ENCODE measurements at regions not wholly inside any gene's neighbourhood (a gene's known extent, or its start where the extent isn't known, plus 50 kb on each side); places are given as distances from the start of the nearest gene placed in this dataset.

DNA sequence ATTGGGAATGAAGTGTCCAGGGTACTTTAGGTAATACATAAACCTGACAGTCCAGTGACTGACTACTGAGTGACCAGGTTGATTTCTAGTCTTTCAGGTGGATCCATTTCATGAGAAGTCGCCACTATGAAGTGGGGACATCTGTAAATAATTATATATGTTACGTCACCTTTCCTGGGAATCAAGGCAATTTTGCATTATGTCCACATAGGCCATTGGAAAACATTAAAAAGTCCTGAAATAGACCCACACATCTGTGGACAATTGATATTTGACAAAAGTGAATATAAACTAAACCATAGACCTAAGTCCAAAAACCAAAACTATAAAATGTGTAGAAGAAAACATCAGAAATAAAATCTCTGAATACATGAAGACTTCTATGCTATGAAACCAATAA lies 231.5 kb downstream of the C6orf118 start:
- DNase-seq: no peak

DNA sequence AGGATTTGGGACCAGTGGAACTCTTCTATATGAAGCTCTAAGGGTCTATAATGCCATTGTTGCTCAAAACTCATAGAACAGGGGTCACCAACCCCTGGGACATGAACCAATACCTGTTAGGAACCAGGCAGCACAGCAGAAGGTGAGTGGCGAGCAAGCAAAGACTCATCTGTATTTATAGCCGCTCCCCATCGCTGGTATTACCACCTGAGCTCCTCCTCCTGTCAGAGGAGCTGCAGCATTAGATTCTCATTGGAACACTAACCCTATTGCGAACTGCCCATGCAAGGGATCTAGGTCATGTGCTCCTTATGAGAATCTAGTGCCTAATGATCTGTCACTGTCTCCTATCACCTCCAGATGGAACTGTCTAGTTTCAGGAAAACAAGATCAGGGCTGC lies 237.5 kb downstream of the C6orf118 start:
- DNase-seq: no peak

DNA sequence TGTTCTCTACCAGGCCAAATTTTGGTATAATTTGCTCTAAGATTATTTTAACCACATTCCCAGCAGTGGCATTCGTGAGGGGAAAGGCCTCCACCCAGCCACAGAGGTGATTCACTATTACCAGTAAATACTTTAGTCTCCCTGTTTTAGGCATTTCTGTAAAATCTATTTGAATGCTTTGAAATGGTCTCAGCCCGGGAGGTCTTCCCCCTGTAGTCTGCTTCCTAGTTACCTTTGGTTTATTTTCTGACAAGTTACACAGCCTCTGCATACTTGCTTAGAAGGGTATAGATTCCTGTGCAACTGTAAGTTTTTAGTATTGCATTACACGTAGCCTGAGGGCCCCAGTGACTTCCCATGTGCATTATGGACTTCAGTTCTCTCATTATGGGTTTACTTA lies 248.7 kb downstream of the C6orf118 start:
- DNase-seq: no peak

DNA sequence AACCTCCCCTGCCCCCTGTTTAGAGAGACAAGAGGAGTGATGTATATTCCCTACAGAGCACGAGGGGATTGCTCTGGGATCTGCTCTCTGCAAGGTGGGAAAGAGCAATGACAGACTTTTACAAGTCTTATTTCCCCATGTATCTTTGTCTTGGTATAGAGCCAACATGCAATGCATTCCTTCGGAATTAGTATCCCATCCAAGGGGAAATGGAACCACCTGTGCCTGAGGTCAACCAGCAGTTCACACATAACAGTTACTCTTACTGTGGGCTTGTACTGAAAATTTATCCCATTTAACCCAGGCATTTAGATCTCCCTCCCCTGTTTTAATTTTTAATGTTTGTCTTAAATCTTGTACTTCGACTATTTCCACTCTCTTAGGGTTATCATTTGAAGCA lies 250.4 kb downstream of the C6orf118 start:
- no peak for DNase-seq

DNA sequence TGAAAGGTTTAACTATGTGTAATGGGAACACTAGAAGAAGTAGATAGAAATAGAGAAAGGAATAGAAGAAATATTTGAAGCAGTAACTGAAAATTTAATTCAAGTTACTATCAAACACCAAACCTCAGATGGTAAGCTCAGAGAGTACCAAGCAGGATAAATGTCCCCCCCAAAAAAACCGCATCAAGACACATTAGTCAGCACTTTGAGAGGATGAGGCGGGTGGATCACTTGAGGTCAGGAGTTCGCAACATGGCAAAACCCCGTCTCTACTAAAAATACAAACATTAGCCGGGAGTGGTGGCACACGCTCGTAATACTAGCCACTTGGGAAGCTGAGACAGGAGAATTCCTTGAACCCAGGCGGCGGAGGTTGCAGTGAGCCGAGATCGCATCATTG lies 253.1 kb downstream of the C6orf118 start:
- DNase-seq: no peak

DNA sequence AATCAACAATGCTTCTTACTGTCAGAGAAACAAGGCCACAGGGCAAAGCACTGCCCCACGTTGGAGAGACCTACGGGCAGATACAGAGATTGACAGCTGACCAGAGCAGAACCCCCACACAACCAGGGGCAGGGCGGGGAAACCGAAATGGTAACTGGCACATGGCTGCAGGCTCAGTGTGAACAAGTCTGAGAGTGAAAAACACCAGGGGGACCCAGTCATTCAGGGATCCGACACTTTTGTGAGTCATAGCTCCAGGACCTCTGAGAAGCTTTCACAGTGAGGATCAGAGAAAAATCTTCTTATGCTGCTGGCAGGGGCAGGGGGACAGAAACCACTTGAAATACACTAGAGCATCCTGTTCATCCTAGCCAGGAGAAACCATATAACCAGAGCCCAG lies 254.2 kb downstream of the C6orf118 start:
- DNase-seq: no peak

DNA sequence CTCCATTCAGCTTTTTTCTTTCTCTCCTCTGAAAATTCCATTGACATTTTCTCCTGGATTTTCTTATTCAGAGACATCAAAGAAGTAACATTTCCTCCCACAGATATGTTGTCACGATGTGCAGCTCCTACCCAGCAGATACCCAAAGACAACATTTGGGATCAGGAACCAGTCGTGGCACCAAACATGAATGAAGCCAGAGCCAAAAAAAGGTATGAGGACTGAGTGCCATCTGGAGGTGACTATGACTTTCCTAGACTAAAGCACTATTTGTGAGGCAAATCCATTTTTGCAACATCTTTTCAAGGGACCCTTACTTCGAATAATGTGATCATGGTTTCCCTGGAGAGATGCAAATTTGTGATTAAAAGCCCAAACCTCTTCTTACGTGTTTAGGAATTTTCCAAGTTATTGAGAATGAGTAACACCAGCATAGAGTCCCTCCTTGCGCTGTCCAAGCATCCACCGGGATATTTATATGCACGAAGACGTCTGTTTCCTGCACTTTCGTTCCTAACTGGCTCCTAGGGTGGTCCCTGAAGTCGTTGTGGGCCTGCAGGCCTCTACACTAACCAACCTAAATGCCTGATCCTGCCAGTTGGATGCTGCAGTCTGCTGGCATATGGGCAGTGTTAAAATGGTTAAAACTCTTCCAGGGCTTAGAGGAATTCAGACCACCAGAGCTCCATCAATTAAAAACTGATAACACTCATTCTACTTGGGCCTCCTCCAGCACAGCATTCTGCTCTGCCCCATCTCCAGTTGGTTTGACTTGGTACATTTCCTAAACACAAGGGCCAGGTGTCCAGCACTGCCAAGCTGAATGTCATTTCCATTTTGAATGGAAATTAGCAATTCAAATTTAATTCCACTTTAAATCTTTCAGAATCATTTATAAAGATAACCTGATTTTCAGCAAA lies 256.6 kb downstream of the C6orf118 start:
- no peak for DNase-seq

DNA sequence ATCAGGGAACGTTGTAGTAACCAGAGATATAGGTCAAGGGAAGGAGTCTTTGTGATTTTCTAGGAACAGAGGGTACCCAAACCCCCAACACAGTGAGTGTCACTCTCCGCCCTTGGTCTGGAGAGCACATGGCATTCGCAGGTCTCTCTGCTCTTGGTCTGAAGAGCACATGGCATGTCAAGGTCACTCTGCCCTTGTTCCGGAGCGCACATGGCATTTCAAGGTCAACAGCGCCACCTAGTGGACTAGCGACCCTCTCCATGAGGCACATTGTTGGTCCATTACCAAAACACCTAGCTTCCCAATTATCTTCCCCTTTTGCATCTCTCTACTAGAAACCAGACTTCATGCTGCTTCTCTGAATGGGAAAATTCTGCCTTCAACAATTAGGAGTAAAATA lies 260.0 kb downstream of the C6orf118 start:
- DNase-seq: no peak

DNA sequence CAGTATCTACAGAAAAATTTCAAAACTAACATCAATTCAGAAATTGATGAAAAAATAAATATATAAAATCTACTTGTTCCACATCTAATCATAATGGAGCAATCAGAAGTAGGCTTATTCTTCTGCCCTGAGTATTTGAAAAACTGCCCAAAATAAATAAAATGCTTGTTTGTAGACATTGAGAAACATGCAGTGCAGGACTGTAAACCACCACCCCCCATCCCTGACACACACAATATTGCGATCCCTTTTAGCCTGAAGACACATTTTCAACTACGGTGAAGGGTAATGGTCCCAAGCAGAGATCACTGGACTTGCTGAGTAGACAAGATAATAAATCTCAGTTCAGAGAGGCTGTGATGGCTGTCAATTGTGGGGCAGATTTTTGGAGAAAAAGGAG lies 261.5 kb downstream of the C6orf118 start:
- DNase-seq: no peak

DNA sequence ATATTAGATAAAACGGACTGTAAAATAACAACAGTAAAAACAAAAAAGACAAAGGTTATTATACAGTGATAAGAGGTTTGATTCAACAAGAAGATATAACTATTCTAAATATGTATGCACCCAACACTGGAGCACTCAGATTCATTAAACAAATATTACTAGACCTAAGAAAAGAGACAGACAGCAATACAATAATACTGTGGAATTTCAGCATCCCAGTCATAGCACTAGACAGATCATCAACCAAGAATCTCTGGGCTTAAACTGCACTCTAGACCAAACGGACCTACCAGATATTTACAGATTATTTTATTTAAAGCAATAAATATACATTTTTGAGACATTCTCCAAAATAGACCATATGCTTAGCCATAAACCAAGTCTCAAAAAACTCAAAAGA lies 263.8 kb downstream of the C6orf118 start:
- DNase-seq: no peak

DNA sequence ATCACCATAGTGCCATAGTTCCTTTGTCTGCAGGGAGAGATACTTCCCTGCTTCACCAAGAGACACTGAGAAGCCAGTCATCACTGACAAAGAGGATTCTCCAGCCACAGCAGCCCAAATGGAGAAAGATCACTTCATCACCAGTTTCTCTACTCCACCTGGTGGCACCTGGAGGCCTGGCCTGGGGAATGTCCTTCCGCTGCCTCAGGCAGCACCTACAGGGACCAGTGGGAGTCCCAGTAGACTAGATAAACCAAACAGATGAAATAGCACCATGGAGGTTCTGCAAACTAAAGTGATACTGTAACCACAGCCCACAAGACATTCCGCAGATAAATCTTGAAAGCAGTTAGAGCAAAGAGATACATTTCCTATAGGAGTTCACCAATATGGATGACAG lies 266.5 kb downstream of the C6orf118 start:
- no peak for DNase-seq

DNA sequence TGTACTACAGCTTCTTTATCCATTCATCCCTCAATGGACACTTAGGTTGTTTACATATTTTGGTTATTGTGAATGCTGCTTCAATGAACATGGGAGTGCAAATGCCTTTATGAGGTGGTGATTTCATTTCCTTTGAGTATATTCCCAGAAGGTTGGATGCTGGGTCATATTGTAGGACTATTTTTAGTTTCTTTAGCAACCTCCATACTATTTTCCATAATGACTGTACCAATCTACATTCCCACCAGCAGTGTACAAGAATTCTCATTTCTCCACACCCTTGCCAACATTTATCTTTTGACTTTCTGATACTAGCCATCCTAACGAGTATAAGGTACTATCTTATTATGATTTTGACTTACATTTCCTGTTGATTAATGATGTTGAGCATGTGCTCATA lies 269.0 kb downstream of the C6orf118 start:
- DNase-seq: no peak

DNA sequence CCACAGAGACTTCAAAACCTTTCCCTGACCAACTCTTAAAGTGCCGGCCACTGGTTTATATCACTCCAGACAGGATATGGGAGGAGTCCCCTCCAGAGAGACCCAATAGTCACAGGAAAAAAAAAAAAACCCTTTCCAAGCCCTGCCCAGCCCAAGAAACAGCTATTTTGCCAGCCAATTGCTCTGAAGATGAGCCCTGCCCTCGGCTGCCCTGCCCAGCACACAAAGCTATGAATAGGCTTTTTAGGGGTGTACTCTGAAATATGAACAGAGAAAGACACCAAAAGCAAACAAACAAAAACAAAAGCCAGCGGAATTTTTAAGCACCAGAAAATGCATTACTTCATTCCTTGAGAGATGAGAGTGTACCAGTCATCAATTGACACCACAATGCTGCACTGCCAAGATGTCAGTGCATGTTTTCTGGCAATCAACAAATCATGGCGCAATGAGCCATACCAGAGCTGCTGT lies 275.1 kb downstream of the C6orf118 start:
- DNase-seq: no peak

DNA sequence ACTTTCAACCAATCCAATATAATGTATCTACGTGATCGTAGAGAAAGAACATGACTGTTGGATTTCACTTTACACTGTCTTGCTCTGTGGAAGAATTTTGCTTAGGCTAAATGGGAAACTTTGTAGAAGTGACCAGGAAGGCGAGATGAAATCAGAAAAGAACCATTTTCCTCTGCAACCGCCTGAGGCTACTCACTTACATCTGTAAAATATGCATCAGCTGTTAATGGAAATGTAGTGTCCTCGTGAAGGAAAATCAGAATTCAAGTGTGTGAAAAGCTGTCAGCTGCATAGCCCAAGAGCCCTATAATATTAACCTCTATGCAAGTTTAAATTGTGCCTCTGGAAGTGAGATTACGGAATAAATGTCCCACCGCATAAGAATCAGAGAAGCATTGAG lies 277.9 kb downstream of the C6orf118 start:
- no peak for DNase-seq

DNA sequence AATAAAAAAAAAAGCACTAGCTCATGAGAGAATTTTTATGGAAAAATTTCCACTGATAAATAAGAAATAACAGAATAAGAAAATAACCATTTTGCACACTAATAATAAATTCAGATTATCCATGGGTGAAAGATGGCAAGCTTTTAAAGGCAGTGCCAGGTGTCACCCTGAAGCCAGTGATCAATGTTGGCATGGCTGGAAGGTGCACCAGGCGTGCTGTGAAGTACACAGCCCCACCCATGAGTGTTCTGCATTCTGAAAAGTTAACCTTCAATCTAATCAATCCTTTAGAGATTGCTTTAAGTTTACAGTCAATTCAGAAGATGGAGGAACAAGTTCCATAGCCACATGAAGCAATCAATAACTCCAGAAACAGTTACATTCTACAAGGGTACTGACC lies 284.4 kb downstream of the C6orf118 start:
- DNase-seq: no peak

DNA sequence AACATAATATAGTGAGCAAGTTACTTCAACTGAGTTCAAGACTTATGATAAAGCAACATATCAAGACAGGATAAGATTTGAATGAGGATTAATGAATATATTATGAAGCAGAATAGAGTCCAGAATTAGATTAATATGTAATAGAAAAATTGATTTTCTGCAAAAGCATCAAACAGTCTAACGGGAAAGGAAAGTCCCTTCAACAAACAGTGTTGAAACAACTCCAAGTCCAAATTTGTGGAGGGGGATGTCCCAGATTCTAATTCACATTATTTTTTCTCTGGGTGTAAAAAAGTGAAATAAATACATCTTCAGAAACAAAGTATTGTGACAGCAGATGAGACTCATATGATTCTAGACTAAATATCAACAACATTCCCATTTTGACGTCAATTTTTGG lies 289.7 kb downstream of the C6orf118 start:
- DNase-seq: no peak

DNA sequence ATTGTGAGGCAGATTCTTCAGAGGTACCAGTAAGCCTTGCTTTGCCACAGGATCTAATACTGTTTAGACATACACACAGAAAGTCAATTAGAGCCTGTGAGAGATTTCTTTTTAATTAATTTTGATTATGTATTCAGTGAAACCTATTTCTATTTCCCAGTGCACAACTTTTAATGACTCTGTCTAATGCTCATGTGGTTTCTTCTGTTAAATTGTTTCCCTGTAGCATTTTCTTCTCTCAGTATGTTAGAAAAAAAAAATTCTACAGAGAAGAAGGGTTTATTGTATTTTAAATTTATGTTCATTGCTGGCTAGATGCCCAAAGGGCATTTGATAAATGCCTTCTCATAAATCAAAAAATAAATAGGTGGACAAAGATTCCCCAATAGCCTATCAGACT lies 293.7 kb downstream of the C6orf118 start:
- no peak for DNase-seq

DNA sequence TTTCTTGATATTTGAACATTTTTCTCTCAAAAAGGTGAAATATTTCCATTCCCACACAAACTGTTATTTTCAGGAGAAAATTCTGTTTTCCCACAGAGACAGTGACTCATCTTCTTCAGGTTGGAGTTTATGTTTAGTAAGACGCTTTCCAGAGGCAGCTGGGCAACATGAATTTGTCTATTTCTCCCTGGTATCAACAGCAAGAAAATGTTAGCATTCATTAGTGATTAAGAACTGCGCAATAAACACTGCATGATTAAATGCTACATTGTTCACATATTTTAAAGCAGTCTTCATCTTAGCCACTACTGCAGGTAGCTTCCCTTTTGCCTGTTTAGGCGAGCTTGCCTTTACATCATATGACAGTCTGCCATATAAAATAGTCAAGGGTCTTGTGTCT lies 295.7 kb downstream of the C6orf118 start:
- DNase-seq: no peak

DNA sequence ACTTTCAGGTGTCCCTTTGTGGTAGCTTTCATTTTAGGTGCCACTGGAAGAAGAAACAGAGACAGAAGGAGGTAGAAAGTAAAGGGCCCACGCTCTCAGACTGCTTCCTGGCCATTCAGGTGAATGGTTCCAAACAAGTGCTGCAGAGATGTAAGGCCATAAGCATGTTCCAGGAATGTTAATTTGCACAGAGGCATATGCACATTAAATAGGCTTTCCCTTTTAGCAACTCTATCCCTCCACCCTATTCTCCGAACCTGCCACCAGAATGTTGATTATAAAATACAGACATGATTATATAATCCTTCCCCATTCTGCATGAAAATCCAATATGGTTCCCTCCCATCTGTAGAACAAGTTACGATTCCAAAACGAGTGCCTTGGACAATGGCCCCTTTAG lies 297.2 kb downstream of the C6orf118 start:
- no peak for DNase-seq

DNA sequence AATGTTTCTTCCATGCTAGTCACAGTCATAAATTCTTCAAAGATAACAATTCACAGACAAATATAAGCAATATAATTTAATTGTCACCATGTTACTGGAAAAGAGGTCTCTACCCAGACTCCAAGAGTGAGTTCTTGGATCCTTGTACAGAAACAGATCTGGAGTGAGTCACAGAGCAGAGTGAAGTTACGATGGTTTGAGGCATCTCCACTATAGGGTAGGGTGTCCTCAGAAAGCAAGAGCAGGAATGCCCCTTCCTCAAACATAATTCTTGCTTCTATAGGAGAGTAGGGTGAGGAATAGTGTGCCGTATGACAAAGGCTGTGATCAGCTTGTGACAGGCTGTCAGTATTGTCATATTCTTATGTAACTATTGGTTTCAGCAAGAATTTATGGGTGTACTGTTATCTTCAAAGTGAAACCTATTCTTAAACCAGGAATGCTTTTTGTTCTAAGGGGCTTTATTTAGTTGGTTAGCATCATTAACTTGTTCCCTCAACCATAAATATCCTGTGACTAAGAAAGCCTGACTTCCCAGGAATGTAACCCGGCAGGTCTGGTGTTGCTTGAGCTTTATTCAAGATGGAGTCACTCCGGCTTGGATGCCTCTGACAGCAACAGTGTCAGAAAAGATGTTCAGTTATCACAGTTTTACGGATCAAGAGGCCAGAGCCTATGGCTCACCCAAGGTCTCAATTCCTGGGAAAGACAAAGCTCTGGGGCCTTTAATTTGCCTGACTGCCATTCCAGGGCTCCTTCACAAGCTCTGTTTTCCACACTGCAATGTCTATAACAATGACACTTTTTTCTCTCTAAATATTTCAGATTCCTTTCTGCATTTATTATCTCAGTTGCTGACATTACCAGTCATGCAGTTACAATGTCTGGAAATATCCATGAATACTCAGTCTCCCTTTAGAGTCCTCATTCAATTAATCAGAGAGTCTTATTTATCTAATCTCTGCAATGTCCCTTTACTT lies 298.6 kb downstream of the C6orf118 start:
- DNase-seq: no peak

DNA sequence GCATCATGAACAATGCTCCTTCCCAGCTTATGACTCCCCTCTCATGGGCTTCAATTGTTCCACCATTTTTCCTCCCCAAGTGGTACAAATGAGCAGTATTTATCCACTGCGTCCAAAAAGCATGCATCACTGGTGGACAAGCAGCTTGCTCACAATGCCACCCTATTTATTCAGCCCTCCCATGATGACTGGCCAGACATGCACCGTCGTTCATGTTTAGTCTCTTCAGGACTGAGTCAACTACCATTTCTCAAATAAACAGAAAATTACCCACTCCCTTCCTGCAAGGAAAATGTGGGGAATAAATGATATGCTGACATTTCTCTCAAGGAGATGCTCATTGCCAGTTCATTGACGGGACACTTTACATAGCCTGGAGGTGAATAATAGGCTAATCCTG lies 300.4 kb downstream of the C6orf118 start:
- no peak for DNase-seq

DNA sequence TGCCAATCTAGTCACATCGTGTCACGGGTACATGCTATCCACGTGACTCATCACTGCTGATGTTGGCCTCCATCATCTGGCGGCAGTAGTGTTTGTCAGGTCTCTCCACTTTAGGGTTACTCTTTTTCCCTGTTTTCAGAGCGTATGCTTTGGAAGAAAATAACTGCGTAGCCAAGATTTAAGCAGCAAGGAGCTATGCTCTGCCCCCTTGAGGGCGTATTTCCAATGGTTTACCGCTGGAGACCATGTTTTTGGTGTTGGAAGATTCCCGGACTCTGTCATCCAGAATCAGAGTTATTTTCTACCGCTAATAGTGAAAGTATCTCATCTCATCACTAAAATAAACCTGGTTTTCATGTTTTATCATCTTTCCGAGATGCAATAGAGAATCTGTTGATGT lies 306.5 kb downstream of the C6orf118 start:
- no peak for DNase-seq

DNA sequence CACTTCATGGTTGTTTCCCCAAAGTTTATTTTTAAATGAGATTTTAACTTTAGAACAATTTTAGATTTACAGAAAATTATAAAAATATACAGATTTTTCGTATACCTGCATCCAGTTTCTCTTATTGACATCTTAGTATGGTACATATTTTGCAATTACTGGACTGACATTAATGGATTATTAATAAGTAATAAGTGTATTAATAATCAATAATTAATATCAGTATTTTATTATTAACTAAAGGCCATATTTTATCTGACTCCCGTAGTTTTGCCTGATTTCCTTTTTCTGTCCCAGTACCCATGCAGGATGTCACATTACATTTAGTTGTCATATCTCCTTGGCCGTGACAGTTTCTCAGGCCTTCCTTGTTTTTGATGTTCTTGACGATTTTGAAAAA lies 307.0 kb downstream of the C6orf118 start:
- no peak for DNase-seq
